SH-SY5Y (cell line): ENCODE measurements at regions not wholly inside any gene's neighbourhood (a gene's known extent, or its start where the extent isn't known, plus 50 kb on each side); places are given as distances from the start of the nearest gene placed in this dataset.

ENCODE experiments used
- GATA2 ChIP-seq: IDR thresholded peaks from 2 replicates; pipeline ENCODE4 v1.6.1; 2011; ENCODE audit warnings: mild to moderate bottlenecking, low read depth, low read length
- GATA3 ChIP-seq: IDR thresholded peaks from 2 replicates; pipeline ENCODE4 v1.6.1; 2011; ENCODE audit warnings: low read depth, mild to moderate bottlenecking, low read length, moderate library complexity

- no peak for TF ChIP-seq GATA2
- TF ChIP-seq GATA3 = no peak
These were observed 114.9 kb upstream of the SPATA13 start for GRCh38 chr13:24045597-24045996.
